ENCODE measurements at regions not wholly inside any gene's neighbourhood (a gene's known extent, or its start where the extent isn't known, plus 50 kb on each side); places are given as distances from the start of the nearest gene placed in this dataset.
"Not testable (repeated sequence)": the region's sequence is repeated elsewhere in the genome, so short reads cannot be mapped to it uniquely, and the experiment has no call there.

GRCh38 chr17:68106085-68106484 lies 70.5 kb downstream of the KPNA2 start:
- no peak for TF ChIP-seq CTCF (IDR thresholded peaks at IDR 0.05; ENCODE audit: control insufficient read depth, extremely low read depth, insufficient read depth)
- no peak for DNase-seq (ENCODE audit: low read depth)
- H3K4me3 ChIP-seq (ENCODE audit: low read depth, low read length): no peak overlapping the region

GRCh38 chr17:68107373-68107772 lies 71.8 kb downstream of the KPNA2 start:
- TF ChIP-seq CTCF (IDR thresholded peaks at IDR 0.05; ENCODE audit: control insufficient read depth, extremely low read depth, insufficient read depth): no peak

GRCh38 chr17:68108313-68109000 lies 72.9 kb downstream of the KPNA2 start:
- TF ChIP-seq CTCF (IDR thresholded peaks at IDR 0.05; ENCODE audit: control insufficient read depth, extremely low read depth, insufficient read depth): no peak
- no peak overlapping the region for H3K4me3 ChIP-seq (ENCODE audit: low read depth, low read length)
- DNase-seq (ENCODE audit: low read depth): no peak

More at GRCh38 chr17:68107373-68107772, 71.8 kb downstream of the KPNA2 start:
- DNase-seq (ENCODE audit: low read depth): no peak
- H3K4me3 ChIP-seq (ENCODE audit: low read depth, low read length): no peak overlapping the region

GRCh38 chr17:68109404-68109803 lies 73.9 kb downstream of the KPNA2 start:
- not testable (repeated sequence) for DNase-seq (ENCODE audit: low read depth)

GRCh38 chr17:68116211-68116610 lies 80.7 kb downstream of the KPNA2 start:
- H3K4me3 ChIP-seq (ENCODE audit: low read depth, low read length); DNase-seq (ENCODE audit: low read depth): not testable (repeated sequence)

More at GRCh38 chr17:68109404-68109803, 73.9 kb downstream of the KPNA2 start:
- H3K4me3 ChIP-seq (ENCODE audit: low read depth, low read length): not testable (repeated sequence)

GRCh38 chr17:68122587-68122986 lies 87.1 kb downstream of the KPNA2 start:
- no peak for TF ChIP-seq CTCF (IDR thresholded peaks at IDR 0.05; ENCODE audit: control insufficient read depth, extremely low read depth, insufficient read depth)
- no peak for DNase-seq (ENCODE audit: low read depth)
- no peak overlapping the region for H3K4me3 ChIP-seq (ENCODE audit: low read depth, low read length)

- DNase-seq (ENCODE audit: low read depth): no peak
- no peak overlapping the region for H3K4me3 ChIP-seq (ENCODE audit: low read depth, low read length)
- TF ChIP-seq CTCF (IDR thresholded peaks at IDR 0.05; ENCODE audit: control insufficient read depth, extremely low read depth, insufficient read depth): no peak
Measured at GRCh38 chr17:68125111-68125870, 89.8 kb downstream of the KPNA2 start.

GRCh38 chr17:68127914-68128313 lies 92.4 kb downstream of the KPNA2 start:
- no peak for TF ChIP-seq CTCF (IDR thresholded peaks at IDR 0.05; ENCODE audit: control insufficient read depth, extremely low read depth, insufficient read depth)
- no peak overlapping the region for H3K4me3 ChIP-seq (ENCODE audit: low read depth, low read length)
- DNase-seq (ENCODE audit: low read depth): no peak
